SK-N-SH (cell line): ENCODE measurements at regions not wholly inside any gene's neighbourhood (a gene's known extent, or its start where the extent isn't known, plus 50 kb on each side); places are given as distances from the start of the nearest gene placed in this dataset.

ENCODE experiments used
- CHD2 ChIP-seq: fragments of 150-350 bp; IDR thresholded peaks from 2 replicates; pipeline ENCODE4 v1.6.1; 2018; ENCODE audit warnings: low read length; ENCODE audit not compliant: partially characterized antibody
- CTCF ChIP-seq: fragments of 200-600 bp; sonication (generic); IDR thresholded peaks from 2 replicates; pipeline ENCODE4 v1.6.1; 2017; ENCODE audit warnings: antibody characterized with exemption, mild to moderate bottlenecking, moderate library complexity
- EZH2phosphoT487 ChIP-seq: fragments of 200-600 bp; sonication (generic); IDR thresholded peaks from 2 replicates; pipeline ENCODE4 v1.6.1; 2017; ENCODE audit warnings: low read depth, mixed run types, mild to moderate bottlenecking, antibody characterized with exemption, moderate library complexity, borderline replicate concordance
- FOXJ3 ChIP-seq: sonication (generic); formaldehyde crosslinking; IDR thresholded peaks from 2 replicates; pipeline ENCODE4 v1.5.1; 2020; ENCODE audit warnings: mild to moderate bottlenecking, missing genetic modification reagents
- GABPA ChIP-seq: IDR thresholded peaks from 2 replicates; pipeline ENCODE4 v1.4.0; 2012; ENCODE audit warnings: low read depth, mild to moderate bottlenecking
- NRF1 ChIP-seq: IDR thresholded peaks from 2 replicates; pipeline ENCODE4 v1.6.1; 2012; ENCODE audit warnings: low read depth, mild to moderate bottlenecking, low read length
- POLR2AphosphoS5 ChIP-seq: IDR thresholded peaks from 2 replicates; pipeline ENCODE4 v1.6.1; 2012; ENCODE audit warnings: low read depth, low read length
- RAD21 ChIP-seq: IDR thresholded peaks from 2 replicates; pipeline ENCODE4 v1.6.1; 2012; ENCODE audit warnings: mild to moderate bottlenecking, low read length
- RCOR1 ChIP-seq: fragments of 150-350 bp; IDR thresholded peaks from 2 replicates; pipeline ENCODE4 v1.6.1; 2017; ENCODE audit warnings: antibody characterized with exemption, low read length
- TCF12 ChIP-seq: IDR thresholded peaks from 2 replicates; pipeline ENCODE4 v1.4.0; 2012

- no peak for TF ChIP-seq GABPA
- TF ChIP-seq CTCF = no peak
- TF ChIP-seq POLR2AphosphoS5 = no peak
- no peak for TF ChIP-seq CHD2
- TF ChIP-seq RAD21 = no peak
- TF ChIP-seq FOXJ3 (CRISPR knock-in tag) = no peak
- TF ChIP-seq NRF1 = no peak
- TF ChIP-seq TCF12 = no peak
- no peak for TF ChIP-seq RCOR1
- no peak for TF ChIP-seq EZH2phosphoT487
Observed at GRCh38 chr16:26770547-26770946, 296.2 kb upstream of the C16orf82 start.
